ENCODE measurements at regions not wholly inside any gene's neighbourhood (a gene's known extent, or its start where the extent isn't known, plus 50 kb on each side); places are given as distances from the start of the nearest gene placed in this dataset.

DNA sequence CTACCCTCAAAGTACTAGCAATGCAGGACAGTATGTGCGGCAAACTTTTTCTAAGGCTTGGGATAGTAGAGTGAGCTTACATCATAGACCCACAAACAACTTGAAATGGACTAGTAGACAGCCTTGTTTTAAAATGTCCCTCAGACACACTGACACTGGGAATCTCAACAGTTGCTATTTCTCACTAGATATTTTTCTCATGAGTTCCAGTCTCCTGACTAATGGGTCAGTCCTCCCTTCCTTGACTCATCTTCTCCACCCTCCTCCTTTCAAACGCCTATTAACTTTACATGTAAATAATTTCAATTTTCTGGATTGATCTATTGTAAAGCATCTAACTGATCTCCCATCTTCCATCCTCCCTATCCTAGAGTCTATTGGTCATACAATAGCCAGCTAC is 308.3 kb upstream of the PREP start:
- peaks cover 3% of the 10 kb centered on the region for H3K27me3 Mint-ChIP-seq (ENCODE audit: insufficient read depth, low read depth, poor library complexity)
- Histone ChIP-seq H3K9me2 (ENCODE audit: insufficient read depth) (peaks cover 3% of the 10 kb centered on the region), H2AFZ (no peak overlapping the region), H3K27ac (ENCODE audit: low read depth) (no peak overlapping the region), H3K4me2 (no peak overlapping the region), H3K27me3 (ENCODE audit: insufficient read depth) (no peaks in the 10 kb centered on the region), H3K36me3 (ENCODE audit: insufficient read depth) (peaks cover 27% of the 10 kb centered on the region), H3K4me1 (ENCODE audit: insufficient read depth) (no peaks in the 10 kb centered on the region), H4K20me1 (replicated peaks; ENCODE audit: insufficient read depth) (no peaks in the 10 kb centered on the region), H3K79me2 (replicated peaks; ENCODE audit: insufficient read depth) (no peaks in the 10 kb centered on the region), H3K4me3 (no peak overlapping the region), H3F3A (replicated peaks; ENCODE audit: low read depth) (no peaks in the 10 kb centered on the region)
- ATAC-seq (no peak), DNase-seq (ENCODE audit: low spot score) (no peak)
- no peak overlapping the region for H3K4me3 Mint-ChIP-seq
- no peak overlapping the region for H3K27ac Mint-ChIP-seq
- TF ChIP-seq, protein P1, sequence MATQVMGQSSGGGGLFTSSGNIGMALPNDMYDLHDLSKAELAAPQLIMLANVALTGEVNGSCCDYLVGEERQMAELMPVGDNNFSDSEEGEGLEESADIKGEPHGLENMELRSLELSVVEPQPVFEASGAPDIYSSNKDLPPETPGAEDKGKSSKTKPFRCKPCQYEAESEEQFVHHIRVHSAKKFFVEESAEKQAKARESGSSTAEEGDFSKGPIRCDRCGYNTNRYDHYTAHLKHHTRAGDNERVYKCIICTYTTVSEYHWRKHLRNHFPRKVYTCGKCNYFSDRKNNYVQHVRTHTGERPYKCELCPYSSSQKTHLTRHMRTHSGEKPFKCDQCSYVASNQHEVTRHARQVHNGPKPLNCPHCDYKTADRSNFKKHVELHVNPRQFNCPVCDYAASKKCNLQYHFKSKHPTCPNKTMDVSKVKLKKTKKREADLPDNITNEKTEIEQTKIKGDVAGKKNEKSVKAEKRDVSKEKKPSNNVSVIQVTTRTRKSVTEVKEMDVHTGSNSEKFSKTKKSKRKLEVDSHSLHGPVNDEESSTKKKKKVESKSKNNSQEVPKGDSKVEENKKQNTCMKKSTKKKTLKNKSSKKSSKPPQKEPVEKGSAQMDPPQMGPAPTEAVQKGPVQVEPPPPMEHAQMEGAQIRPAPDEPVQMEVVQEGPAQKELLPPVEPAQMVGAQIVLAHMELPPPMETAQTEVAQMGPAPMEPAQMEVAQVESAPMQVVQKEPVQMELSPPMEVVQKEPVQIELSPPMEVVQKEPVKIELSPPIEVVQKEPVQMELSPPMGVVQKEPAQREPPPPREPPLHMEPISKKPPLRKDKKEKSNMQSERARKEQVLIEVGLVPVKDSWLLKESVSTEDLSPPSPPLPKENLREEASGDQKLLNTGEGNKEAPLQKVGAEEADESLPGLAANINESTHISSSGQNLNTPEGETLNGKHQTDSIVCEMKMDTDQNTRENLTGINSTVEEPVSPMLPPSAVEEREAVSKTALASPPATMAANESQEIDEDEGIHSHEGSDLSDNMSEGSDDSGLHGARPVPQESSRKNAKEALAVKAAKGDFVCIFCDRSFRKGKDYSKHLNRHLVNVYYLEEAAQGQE (IDR thresholded peaks at IDR 0.05; ENCODE audit: unreplicated experiment) = no peak
- TF ChIP-seq, protein P2, sequence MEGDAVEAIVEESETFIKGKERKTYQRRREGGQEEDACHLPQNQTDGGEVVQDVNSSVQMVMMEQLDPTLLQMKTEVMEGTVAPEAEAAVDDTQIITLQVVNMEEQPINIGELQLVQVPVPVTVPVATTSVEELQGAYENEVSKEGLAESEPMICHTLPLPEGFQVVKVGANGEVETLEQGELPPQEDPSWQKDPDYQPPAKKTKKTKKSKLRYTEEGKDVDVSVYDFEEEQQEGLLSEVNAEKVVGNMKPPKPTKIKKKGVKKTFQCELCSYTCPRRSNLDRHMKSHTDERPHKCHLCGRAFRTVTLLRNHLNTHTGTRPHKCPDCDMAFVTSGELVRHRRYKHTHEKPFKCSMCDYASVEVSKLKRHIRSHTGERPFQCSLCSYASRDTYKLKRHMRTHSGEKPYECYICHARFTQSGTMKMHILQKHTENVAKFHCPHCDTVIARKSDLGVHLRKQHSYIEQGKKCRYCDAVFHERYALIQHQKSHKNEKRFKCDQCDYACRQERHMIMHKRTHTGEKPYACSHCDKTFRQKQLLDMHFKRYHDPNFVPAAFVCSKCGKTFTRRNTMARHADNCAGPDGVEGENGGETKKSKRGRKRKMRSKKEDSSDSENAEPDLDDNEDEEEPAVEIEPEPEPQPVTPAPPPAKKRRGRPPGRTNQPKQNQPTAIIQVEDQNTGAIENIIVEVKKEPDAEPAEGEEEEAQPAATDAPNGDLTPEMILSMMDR (conservative IDR thresholded peaks at IDR 0.05; ENCODE audit: low read depth in 2 of 2) = no peak
- TF ChIP-seq EZH2 (IDR thresholded peaks at IDR 0.05; ENCODE audit: low read depth, unreplicated experiment) (no peak), POLR2AphosphoS5 (IDR thresholded peaks at IDR 0.05; ENCODE audit: low read depth) (no peak), CREB1 (CRISPR knock-in tag; IDR thresholded peaks at IDR 0.05; ENCODE audit: low read depth) (no peak), EZH2phosphoT487 (IDR thresholded peaks at IDR 0.05; ENCODE audit: unreplicated experiment) (no peak), STAT1 (IDR thresholded peaks at IDR 0.05; ENCODE audit: unreplicated experiment) (no peak), ZNF331 (CRISPR knock-in tag; IDR thresholded peaks at IDR 0.05; ENCODE audit: low read depth) (no peak), NANOG (IDR thresholded peaks at IDR 0.05; ENCODE audit: borderline replicate concordance) (no peak), ZNF114 (CRISPR knock-in tag; IDR thresholded peaks at IDR 0.05) (no peak)
- TF ChIP-seq, protein P3, sequence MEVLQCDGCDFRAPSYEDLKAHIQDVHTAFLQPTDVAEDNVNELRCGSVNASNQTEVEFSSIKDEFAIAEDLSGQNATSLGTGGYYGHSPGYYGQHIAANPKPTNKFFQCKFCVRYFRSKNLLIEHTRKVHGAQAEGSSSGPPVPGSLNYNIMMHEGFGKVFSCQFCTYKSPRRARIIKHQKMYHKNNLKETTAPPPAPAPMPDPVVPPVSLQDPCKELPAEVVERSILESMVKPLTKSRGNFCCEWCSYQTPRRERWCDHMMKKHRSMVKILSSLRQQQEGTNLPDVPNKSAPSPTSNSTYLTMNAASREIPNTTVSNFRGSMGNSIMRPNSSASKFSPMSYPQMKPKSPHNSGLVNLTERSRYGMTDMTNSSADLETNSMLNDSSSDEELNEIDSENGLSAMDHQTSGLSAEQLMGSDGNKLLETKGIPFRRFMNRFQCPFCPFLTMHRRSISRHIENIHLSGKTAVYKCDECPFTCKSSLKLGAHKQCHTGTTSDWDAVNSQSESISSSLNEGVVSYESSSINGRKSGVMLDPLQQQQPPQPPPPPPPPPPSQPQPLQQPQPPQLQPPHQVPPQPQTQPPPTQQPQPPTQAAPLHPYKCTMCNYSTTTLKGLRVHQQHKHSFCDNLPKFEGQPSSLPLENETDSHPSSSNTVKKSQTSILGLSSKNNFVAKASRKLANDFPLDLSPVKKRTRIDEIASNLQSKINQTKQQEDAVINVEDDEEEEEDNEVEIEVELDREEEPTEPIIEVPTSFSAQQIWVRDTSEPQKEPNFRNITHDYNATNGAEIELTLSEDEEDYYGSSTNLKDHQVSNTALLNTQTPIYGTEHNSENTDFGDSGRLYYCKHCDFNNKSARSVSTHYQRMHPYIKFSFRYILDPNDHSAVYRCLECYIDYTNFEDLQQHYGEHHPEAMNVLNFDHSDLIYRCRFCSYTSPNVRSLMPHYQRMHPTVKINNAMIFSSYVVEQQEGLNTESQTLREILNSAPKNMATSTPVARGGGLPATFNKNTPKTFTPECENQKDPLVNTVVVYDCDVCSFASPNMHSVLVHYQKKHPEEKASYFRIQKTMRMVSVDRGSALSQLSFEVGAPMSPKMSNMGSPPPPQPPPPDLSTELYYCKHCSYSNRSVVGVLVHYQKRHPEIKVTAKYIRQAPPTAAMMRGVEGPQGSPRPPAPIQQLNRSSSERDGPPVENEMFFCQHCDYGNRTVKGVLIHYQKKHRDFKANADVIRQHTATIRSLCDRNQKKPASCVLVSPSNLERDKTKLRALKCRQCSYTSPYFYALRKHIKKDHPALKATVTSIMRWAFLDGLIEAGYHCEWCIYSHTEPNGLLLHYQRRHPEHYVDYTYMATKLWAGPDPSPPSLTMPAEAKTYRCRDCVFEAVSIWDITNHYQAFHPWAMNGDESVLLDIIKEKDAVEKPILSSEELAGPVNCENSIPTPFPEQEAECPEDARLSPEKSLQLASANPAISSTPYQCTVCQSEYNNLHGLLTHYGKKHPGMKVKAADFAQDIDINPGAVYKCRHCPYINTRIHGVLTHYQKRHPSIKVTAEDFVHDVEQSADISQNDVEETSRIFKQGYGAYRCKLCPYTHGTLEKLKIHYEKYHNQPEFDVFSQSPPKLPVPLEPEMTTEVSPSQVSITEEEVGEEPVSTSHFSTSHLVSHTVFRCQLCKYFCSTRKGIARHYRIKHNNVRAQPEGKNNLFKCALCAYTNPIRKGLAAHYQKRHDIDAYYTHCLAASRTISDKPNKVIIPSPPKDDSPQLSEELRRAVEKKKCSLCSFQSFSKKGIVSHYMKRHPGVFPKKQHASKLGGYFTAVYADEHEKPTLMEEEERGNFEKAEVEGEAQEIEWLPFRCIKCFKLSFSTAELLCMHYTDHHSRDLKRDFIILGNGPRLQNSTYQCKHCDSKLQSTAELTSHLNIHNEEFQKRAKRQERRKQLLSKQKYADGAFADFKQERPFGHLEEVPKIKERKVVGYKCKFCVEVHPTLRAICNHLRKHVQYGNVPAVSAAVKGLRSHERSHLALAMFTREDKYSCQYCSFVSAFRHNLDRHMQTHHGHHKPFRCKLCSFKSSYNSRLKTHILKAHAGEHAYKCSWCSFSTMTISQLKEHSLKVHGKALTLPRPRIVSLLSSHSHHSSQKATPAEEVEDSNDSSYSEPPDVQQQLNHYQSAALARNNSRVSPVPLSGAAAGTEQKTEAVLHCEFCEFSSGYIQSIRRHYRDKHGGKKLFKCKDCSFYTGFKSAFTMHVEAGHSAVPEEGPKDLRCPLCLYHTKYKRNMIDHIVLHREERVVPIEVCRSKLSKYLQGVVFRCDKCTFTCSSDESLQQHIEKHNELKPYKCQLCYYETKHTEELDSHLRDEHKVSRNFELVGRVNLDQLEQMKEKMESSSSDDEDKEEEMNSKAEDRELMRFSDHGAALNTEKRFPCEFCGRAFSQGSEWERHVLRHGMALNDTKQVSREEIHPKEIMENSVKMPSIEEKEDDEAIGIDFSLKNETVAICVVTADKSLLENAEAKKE (CRISPR knock-in tag; IDR thresholded peaks at IDR 0.05) = no peak
- H3K4me1 Mint-ChIP-seq = peaks cover 6% of the 10 kb centered on the region; the same call in 1 of the 3 replicates
- H3K9me3 Mint-ChIP-seq = peaks cover 39% of the 10 kb centered on the region
- peaks cover 29% of the 10 kb centered on the region for H3K36me3 Mint-ChIP-seq (ENCODE audit: low read depth)
